Mesenchymal stem cell (in vitro differentiated cells and primary cell): ENCODE measurements at regions not wholly inside any gene's neighbourhood (a gene's known extent, or its start where the extent isn't known, plus 50 kb on each side); places are given as distances from the start of the nearest gene placed in this dataset.

Experiments used
- DNase-seq: peaks from one replicate; pipeline ENCODE4 v3.0.0-alpha.2; 2013
- H2AFZ ChIP-seq: one replicate; pipeline ENCODE4 v1.6.1; 2013; ENCODE audit warnings: low read depth, mild to moderate bottlenecking, control low read depth, inconsistent platforms, low read length, moderate library complexity
- H2AK5ac ChIP-seq: 2 replicates; pipeline ENCODE4 v1.6.1; 2013; ENCODE audit warnings: low read length, moderate library complexity, mild to moderate bottlenecking, inconsistent platforms; ENCODE audit not compliant: severe bottlenecking
- H2BK120ac ChIP-seq: one replicate; pipeline ENCODE4 v1.6.1; 2013; ENCODE audit warnings: low read depth, mild to moderate bottlenecking, inconsistent platforms, low read length, moderate library complexity
- H2BK12ac ChIP-seq, 2 experiments: one replicate each; pipeline ENCODE4 v1.6.1; 2013; ENCODE audit warnings: inconsistent platforms in 2 of 2, low read length in 2 of 2, mild to moderate bottlenecking in 2 of 2, moderate library complexity in 2 of 2, control low read depth in 1 of 2
- H2BK15ac ChIP-seq: one replicate; pipeline ENCODE4 v1.6.1; 2013; ENCODE audit warnings: mild to moderate bottlenecking, low read depth, inconsistent platforms; ENCODE audit not compliant: poor library complexity, severe bottlenecking
- H2BK5ac ChIP-seq: 2 replicates; pipeline ENCODE4 v1.6.1; 2013; ENCODE audit warnings: low read depth, mild to moderate bottlenecking, low read length, control low read depth, inconsistent platforms; ENCODE audit not compliant: poor library complexity, severe bottlenecking
- H3K14ac ChIP-seq, 2 experiments: one replicate each; pipeline ENCODE4 v1.6.1; 2013; ENCODE audit warnings: inconsistent platforms in 2 of 2, low read length in 2 of 2, control low read depth in 1 of 2, mild to moderate bottlenecking in 1 of 2, moderate library complexity in 1 of 2
- H3K18ac ChIP-seq, 2 experiments: one replicate each; pipeline ENCODE4 v1.6.1; 2013; ENCODE audit warnings: inconsistent platforms in 2 of 2, low read length in 2 of 2, control low read depth in 1 of 2, low read depth in 1 of 2, mild to moderate bottlenecking in 1 of 2
- H3K23ac ChIP-seq, 2 experiments: one replicate each; pipeline ENCODE4 v1.6.1; 2013; ENCODE audit warnings: inconsistent platforms in 2 of 2, low read length in 2 of 2, mild to moderate bottlenecking in 2 of 2, moderate library complexity in 2 of 2, control low read depth in 1 of 2
- H3K27ac ChIP-seq: 2 replicates; pipeline ENCODE4 v1.5.1; 2013; ENCODE audit warnings: mild to moderate bottlenecking, moderate library complexity, low read length, control low read depth, inconsistent platforms; ENCODE audit not compliant: poor library complexity, severe bottlenecking
- H3K27me3 ChIP-seq, 2 experiments: 2 replicates each; pipeline versions ENCODE4 v1.6.1 to v1.7.0; 2013; ENCODE audit warnings: low read length in 2 of 2, mild to moderate bottlenecking in 2 of 2, moderate library complexity in 2 of 2, control low read depth in 1 of 2, inconsistent platforms in 1 of 2; ENCODE audit not compliant: control insufficient read depth in 1 of 2, insufficient read depth in 1 of 2
- H3K36me3 ChIP-seq, 2 experiments: 2 replicates each; pipeline versions ENCODE4 v1.6.1 to v1.7.0; 2013; ENCODE audit warnings: low read length in 2 of 2, control low read depth in 1 of 2, inconsistent platforms in 1 of 2, low read depth in 1 of 2, mild to moderate bottlenecking in 1 of 2; ENCODE audit not compliant: insufficient read depth in 2 of 2, control insufficient read depth in 1 of 2
- H3K4ac ChIP-seq, 2 experiments: one replicate each; pipeline ENCODE4 v1.6.1; 2013; ENCODE audit warnings: inconsistent platforms in 2 of 2, low read length in 2 of 2, mild to moderate bottlenecking in 2 of 2, moderate library complexity in 2 of 2, control low read depth in 1 of 2, low read depth in 1 of 2
- H3K4me1 ChIP-seq: 2 replicates; pipeline ENCODE4 v1.6.1; 2013; ENCODE audit warnings: low read depth, low read length, control low read depth; ENCODE audit not compliant: control insufficient read depth, insufficient read depth
- H3K4me2 ChIP-seq: 2 replicates; pipeline ENCODE4 v1.6.1; 2013; ENCODE audit warnings: low read length, mild to moderate bottlenecking, inconsistent platforms; ENCODE audit not compliant: poor library complexity, severe bottlenecking
- H3K4me3 ChIP-seq, 2 experiments: 2 replicates each; pipeline versions ENCODE4 v1.5.1 to v1.7.0; 2013; ENCODE audit warnings: low read length in 2 of 2, mild to moderate bottlenecking in 2 of 2, control low read depth in 1 of 2, low read depth in 1 of 2; ENCODE audit not compliant: insufficient read depth in 1 of 2
- H3K79me1 ChIP-seq: replicated peaks from 2 replicates; pipeline ENCODE4 v1.6.1; 2013; ENCODE audit warnings: mild to moderate bottlenecking, control low read depth, low read length, inconsistent platforms; ENCODE audit not compliant: poor library complexity, severe bottlenecking
- H3K9ac ChIP-seq: 2 replicates; pipeline ENCODE4 v1.7.0; 2013; ENCODE audit warnings: mild to moderate bottlenecking, low read length, moderate library complexity
- H3K9me3 ChIP-seq: 2 replicates; pipeline ENCODE4 v1.7.0; 2013; ENCODE audit warnings: mild to moderate bottlenecking, low read length; ENCODE audit not compliant: control insufficient read depth
- H4K8ac ChIP-seq: one replicate; pipeline ENCODE4 v1.6.1; 2013; ENCODE audit warnings: inconsistent platforms, mild to moderate bottlenecking, low read length, moderate library complexity
- H4K91ac ChIP-seq: one replicate; pipeline ENCODE4 v1.6.1; 2013; ENCODE audit warnings: mild to moderate bottlenecking, low read length, inconsistent platforms
- WGBS: methylation state at CpG from one replicate; pipeline ENCODE4 v1.1.7; 2013; ENCODE audit warnings: mixed read lengths; 5-methylcytosine and 5-hydroxymethylcytosine counted together

- Histone ChIP-seq H3K27ac (no peak overlapping the region), H3K4me1 (peaks cover 13% of the 10 kb centered on the region), H3K27me3 (no peaks in the 10 kb centered on the region), H3K36me3 (no peaks in the 10 kb centered on the region), H2BK5ac (no peak overlapping the region), H3K14ac (no peak overlapping the region), H2BK15ac (no peak overlapping the region), H3K9ac (peak overlapping the region; percentile 79), H3K9me3 (no peaks in the 10 kb centered on the region), H3K4me2 (no peak overlapping the region), H2BK120ac (no peak overlapping the region), H2AFZ (no peak overlapping the region), H4K8ac (peak overlapping the region; percentile 22), H3K4me3 (no peak overlapping the region), H3K4ac (no peak overlapping the region), H2BK12ac (peak overlapping the region in 1 of 2 experiments; percentile 40), H4K91ac (no peak overlapping the region), H3K23ac (no peak overlapping the region), H2AK5ac (peak overlapping the region; percentile 16), H3K79me1 (no peaks in the 10 kb centered on the region), H3K18ac (no peak overlapping the region)
- DNase-seq: peak; percentile 55
- WGBS: 39% methylated on average over 9 of the region's 9 CpGs
Measured at GRCh38 chr14:65222440-65222858, 120.1 kb upstream of the MAX start.

GRCh38 chr14:65223636-65224035 lies 121.3 kb upstream of the MAX start:
- no peak overlapping the region for H2AFZ ChIP-seq
- H4K91ac ChIP-seq: no peak overlapping the region
- no peak overlapping the region for H3K27ac ChIP-seq
- H3K18ac ChIP-seq: no peak overlapping the region
- H2BK120ac ChIP-seq: no peak overlapping the region
- H3K79me1 ChIP-seq: no peaks in the 10 kb centered on the region
- no peak overlapping the region for H3K4ac ChIP-seq
- DNase-seq: no peak
- H2AK5ac ChIP-seq: peak overlapping the region; percentile 66
- WGBS: 99% methylated on average over 3 of the region's 5 CpGs
- no peaks in the 10 kb centered on the region for H3K9me3 ChIP-seq
- H2BK15ac ChIP-seq: no peak overlapping the region
- H3K27me3 ChIP-seq: no peaks in the 10 kb centered on the region
- no peak overlapping the region for H3K14ac ChIP-seq
- H3K4me3 ChIP-seq: no peak overlapping the region
- no peak overlapping the region for H4K8ac ChIP-seq
- H3K9ac ChIP-seq: no peak overlapping the region
- H3K23ac ChIP-seq: no peak overlapping the region
- H3K36me3 ChIP-seq: no peaks in the 10 kb centered on the region
- peaks cover 13% of the 10 kb centered on the region for H3K4me1 ChIP-seq
- H3K4me2 ChIP-seq: no peak overlapping the region
- no peak overlapping the region for H2BK12ac ChIP-seq
- no peak overlapping the region for H2BK5ac ChIP-seq

- no peak overlapping the region for H2BK15ac ChIP-seq
- peak overlapping the region; percentile 23 to 35 for H3K18ac ChIP-seq
- no peak overlapping the region for H3K4me3 ChIP-seq
- H3K4ac ChIP-seq: peak overlapping the region in 1 of 2 experiments; percentile 42
- no peak for DNase-seq
- peak overlapping the region; percentile 11 for H3K27ac ChIP-seq
- 83% methylated on average over 1 of the region's 1 CpG for WGBS
- H2BK120ac ChIP-seq: no peak overlapping the region
- H3K23ac ChIP-seq: peak overlapping the region in 1 of 2 experiments; percentile 46
- H4K8ac ChIP-seq: peak overlapping the region; percentile 70
- H3K27me3 ChIP-seq: no peaks in the 10 kb centered on the region
- no peak overlapping the region for H3K9ac ChIP-seq
- H2AK5ac ChIP-seq: peak overlapping the region; percentile 52
- no peak overlapping the region for H3K4me2 ChIP-seq
- H3K36me3 ChIP-seq: no peaks in the 10 kb centered on the region
- peak overlapping the region; percentile 33 for H2AFZ ChIP-seq
- H4K91ac ChIP-seq: no peak overlapping the region
- H3K9me3 ChIP-seq: no peaks in the 10 kb centered on the region
- no peaks in the 10 kb centered on the region for H3K79me1 ChIP-seq
- H2BK12ac ChIP-seq: peak overlapping the region; percentile 38 to 97
- no peak overlapping the region for H2BK5ac ChIP-seq
- peaks cover 17% of the 10 kb centered on the region for H3K4me1 ChIP-seq
- H3K14ac ChIP-seq: peak overlapping the region in 1 of 2 experiments; percentile 37
Measured at GRCh38 chr14:65224799-65225198, 122.5 kb upstream of the MAX start.

GRCh38 chr14:65225299-65226159 lies 123.2 kb upstream of the MAX start:
- Histone ChIP-seq H2BK12ac (peak overlapping the region; percentile 80 to 86), H2BK120ac (no peak overlapping the region), H3K27me3 (no peaks in the 10 kb centered on the region), H2AFZ (no peak overlapping the region), H3K36me3 (no peaks in the 10 kb centered on the region), H3K9ac (no peak overlapping the region), H3K27ac (peak overlapping the region; percentile 81), H3K18ac (peak overlapping the region in 1 of 2 experiments; percentile 77), H3K14ac (no peak overlapping the region), H3K4me2 (no peak overlapping the region), H2BK15ac (no peak overlapping the region), H2BK5ac (no peak overlapping the region), H3K23ac (no peak overlapping the region), H3K4me3 (no peak overlapping the region), H2AK5ac (peak overlapping the region; percentile 93), H4K91ac (no peak overlapping the region), H4K8ac (peak overlapping the region; percentile 45), H3K4me1 (peaks cover 18% of the 10 kb centered on the region), H3K79me1 (no peaks in the 10 kb centered on the region), H3K9me3 (no peaks in the 10 kb centered on the region), H3K4ac (peak overlapping the region in 1 of 2 experiments; percentile 78)
- DNase-seq: no peak
- WGBS: 86% methylated on average over 8 of the region's 9 CpGs
